ENCODE measurements at regions not wholly inside any gene's neighbourhood (a gene's known extent, or its start where the extent isn't known, plus 50 kb on each side); places are given as distances from the start of the nearest gene placed in this dataset.

GRCh38 chr4:11702886-11703557, 274.3 kb upstream of the HS3ST1 start:
- H3K27me3 Mint-ChIP-seq, result no peaks in the 10 kb centered on the region
- no peaks in the 10 kb centered on the region for H3K9me3 Mint-ChIP-seq

DNA sequence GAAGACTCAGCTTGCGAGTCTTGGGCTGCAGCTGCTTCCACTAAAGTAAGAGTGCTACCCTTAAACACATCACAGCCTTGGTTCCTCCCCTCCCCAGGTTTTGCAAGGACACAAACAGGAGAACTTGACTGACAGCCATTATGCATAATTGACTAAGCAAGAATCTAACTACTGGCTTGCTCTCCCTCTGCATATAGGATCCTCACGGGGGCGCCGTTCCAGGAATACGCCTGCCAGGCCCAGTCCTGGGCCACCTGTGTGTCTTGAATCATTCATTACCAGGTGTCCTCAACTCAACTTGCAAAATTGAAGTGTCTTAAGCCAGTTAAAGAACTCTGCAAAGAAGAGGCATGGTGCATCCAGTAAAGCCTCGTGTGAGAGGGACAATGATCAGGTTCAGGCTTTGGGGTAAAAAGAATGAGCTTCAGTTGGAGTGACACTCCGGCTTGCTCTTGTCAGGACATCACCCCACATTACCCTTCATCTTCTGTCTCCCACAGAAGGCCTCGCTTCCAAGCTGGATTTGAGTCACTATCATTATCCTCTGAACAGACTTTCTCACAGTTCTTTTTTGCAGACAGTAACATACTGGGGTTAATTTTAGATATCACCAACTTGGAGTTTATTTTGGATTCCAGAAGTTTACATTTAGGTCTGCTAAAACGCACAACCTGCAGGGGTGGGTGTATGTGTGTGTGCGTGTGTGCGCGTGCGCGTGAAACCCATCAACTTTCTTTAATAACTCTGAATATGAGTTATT, 273.5 kb upstream of the HS3ST1 start:
- no peak for DNase-seq (ENCODE audit: extremely low spot score, unreplicated experiment)
- Mint-ChIP-seq H3K4me1 (ENCODE audit: unreplicated experiment) (no peaks in the 10 kb centered on the region), H3K36me3 (no peaks in the 10 kb centered on the region), H3K27me3 (no peaks in the 10 kb centered on the region), H3K27ac (no peak overlapping the region), H3K4me3 (no peak overlapping the region), H3K9me3 (no peaks in the 10 kb centered on the region)
- TF ChIP-seq CTCF (conservative IDR thresholded peaks at IDR 0.05), result no peak

More at GRCh38 chr4:11702886-11703557, 274.3 kb upstream of the HS3ST1 start:
- Mint-ChIP-seq H3K27ac (no peak overlapping the region), H3K4me3 (no peak overlapping the region), H3K36me3 (no peaks in the 10 kb centered on the region), H3K4me1 (ENCODE audit: unreplicated experiment) (no peaks in the 10 kb centered on the region)
- TF ChIP-seq CTCF (conservative IDR thresholded peaks at IDR 0.05), result no peak
- no peak for DNase-seq (ENCODE audit: extremely low spot score, unreplicated experiment)

- Mint-ChIP-seq H3K27ac (no peak overlapping the region), H3K9me3 (no peaks in the 10 kb centered on the region), H3K27me3 (no peaks in the 10 kb centered on the region), H3K4me1 (ENCODE audit: unreplicated experiment) (no peaks in the 10 kb centered on the region), H3K4me3 (no peak overlapping the region), H3K36me3 (no peaks in the 10 kb centered on the region)
- DNase-seq (ENCODE audit: extremely low spot score, unreplicated experiment), result no peak
- TF ChIP-seq CTCF (conservative IDR thresholded peaks at IDR 0.05), result no peak
Observed at GRCh38 chr4:11700751-11701226, 272.1 kb upstream of the HS3ST1 start.

GRCh38 chr4:11698846-11699590, 270.3 kb upstream of the HS3ST1 start:
- H3K4me3 Mint-ChIP-seq, result no peak overlapping the region
- H3K27ac Mint-ChIP-seq, result no peak overlapping the region
- TF ChIP-seq CTCF (conservative IDR thresholded peaks at IDR 0.05), result no peak
- no peaks in the 10 kb centered on the region for H3K4me1 Mint-ChIP-seq (ENCODE audit: unreplicated experiment)
- H3K27me3 Mint-ChIP-seq, result no peaks in the 10 kb centered on the region
- no peaks in the 10 kb centered on the region for H3K36me3 Mint-ChIP-seq
- no peak for DNase-seq (ENCODE audit: extremely low spot score, unreplicated experiment)
- no peaks in the 10 kb centered on the region for H3K9me3 Mint-ChIP-seq

GRCh38 chr4:11698033-11698432, 269.3 kb upstream of the HS3ST1 start:
- Mint-ChIP-seq H3K4me1 (ENCODE audit: unreplicated experiment) (no peaks in the 10 kb centered on the region), H3K4me3 (no peak overlapping the region), H3K27me3 (no peaks in the 10 kb centered on the region), H3K9me3 (peaks cover 5% of the 10 kb centered on the region), H3K27ac (no peak overlapping the region), H3K36me3 (no peaks in the 10 kb centered on the region)
- DNase-seq (ENCODE audit: extremely low spot score, unreplicated experiment), result no peak
- no peak for TF ChIP-seq CTCF (conservative IDR thresholded peaks at IDR 0.05)

All from type B pancreatic cell (in vitro differentiated cells).